Vagina (tissue), 2 donors: ENCODE measurements at regions not wholly inside any gene's neighbourhood (a gene's known extent, or its start where the extent isn't known, plus 50 kb on each side); places are given as distances from the start of the nearest gene placed in this dataset.

Experiments used
- POLR2A ChIP-seq, 2 donors: fragments of 450-650 bp; IDR thresholded peaks; one replicate each; pipeline ENCODE4 v1.6.1; 2017; ENCODE audit warnings: antibody characterized with exemption in 2 of 2, mild to moderate bottlenecking in 2 of 2, moderate library complexity in 2 of 2
- POLR2AphosphoS5 ChIP-seq, 2 donors: sonication (generic); formaldehyde crosslinking; IDR thresholded peaks; one replicate each; pipeline ENCODE4 v1.9.0; 2017; ENCODE audit warnings: antibody characterized with exemption in 2 of 2, mild to moderate bottlenecking in 2 of 2, low read depth in 1 of 2; ENCODE audit not compliant: insufficient read depth in 1 of 2
- TF ChIP-seq, protein P1 (sequence below), 3 experiments: fragments of 450-650 bp in 2 of 3; fragments of 200-600 bp in 1 of 3; sonication (generic) in 1 of 3; IDR thresholded peaks; one replicate each; pipeline ENCODE4 v1.5.1; 2017 to 2019; ENCODE audit warnings: antibody characterized with exemption in 3 of 3, mild to moderate bottlenecking in 2 of 3, moderate library complexity in 2 of 3

DNA sequence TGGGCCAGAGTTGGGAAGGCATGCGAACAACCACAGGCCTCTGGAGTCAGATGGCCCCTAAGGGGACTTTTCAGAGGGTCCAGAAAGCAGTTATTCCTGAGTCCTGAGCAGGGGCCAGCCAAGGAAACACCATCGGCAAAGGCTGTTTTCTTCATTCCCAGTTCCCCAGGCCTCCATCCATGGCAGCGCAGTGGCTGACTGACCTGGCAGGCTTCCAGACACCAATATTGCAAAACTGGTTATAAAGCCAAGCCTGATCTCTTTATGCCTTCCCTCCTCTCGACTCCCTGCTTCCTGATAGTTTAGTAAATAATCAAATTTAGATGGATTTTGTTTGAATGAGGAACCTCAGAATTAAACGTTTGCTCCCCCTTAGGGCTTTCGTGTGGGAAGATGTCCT lies 133.4 kb upstream of the ITGA6 start:
- no peak for TF ChIP-seq POLR2A (IDR thresholded peaks at IDR 0.05)
- TF ChIP-seq POLR2AphosphoS5 (IDR thresholded peaks at IDR 0.05; ENCODE audit: insufficient read depth in 1 of 2, low read depth in 1 of 2) = no peak
- TF ChIP-seq, protein P1, sequence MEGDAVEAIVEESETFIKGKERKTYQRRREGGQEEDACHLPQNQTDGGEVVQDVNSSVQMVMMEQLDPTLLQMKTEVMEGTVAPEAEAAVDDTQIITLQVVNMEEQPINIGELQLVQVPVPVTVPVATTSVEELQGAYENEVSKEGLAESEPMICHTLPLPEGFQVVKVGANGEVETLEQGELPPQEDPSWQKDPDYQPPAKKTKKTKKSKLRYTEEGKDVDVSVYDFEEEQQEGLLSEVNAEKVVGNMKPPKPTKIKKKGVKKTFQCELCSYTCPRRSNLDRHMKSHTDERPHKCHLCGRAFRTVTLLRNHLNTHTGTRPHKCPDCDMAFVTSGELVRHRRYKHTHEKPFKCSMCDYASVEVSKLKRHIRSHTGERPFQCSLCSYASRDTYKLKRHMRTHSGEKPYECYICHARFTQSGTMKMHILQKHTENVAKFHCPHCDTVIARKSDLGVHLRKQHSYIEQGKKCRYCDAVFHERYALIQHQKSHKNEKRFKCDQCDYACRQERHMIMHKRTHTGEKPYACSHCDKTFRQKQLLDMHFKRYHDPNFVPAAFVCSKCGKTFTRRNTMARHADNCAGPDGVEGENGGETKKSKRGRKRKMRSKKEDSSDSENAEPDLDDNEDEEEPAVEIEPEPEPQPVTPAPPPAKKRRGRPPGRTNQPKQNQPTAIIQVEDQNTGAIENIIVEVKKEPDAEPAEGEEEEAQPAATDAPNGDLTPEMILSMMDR (IDR thresholded peaks at IDR 0.05) = no peak
